Peyer's patch (tissue), 4 donors: ENCODE measurements at regions not wholly inside any gene's neighbourhood (a gene's known extent, or its start where the extent isn't known, plus 50 kb on each side); places are given as distances from the start of the nearest gene placed in this dataset.

ENCODE experiments used
- POLR2A ChIP-seq, 2 donors: fragments of 450-650 bp; IDR thresholded peaks; one replicate each; pipeline ENCODE4 v1.5.1; 2017; ENCODE audit warnings: antibody characterized with exemption in 2 of 2, mild to moderate bottlenecking in 2 of 2, moderate library complexity in 2 of 2
- TF ChIP-seq, protein P1 (sequence below), 6 experiments: fragments of 450-650 bp in 4 of 6; fragments of 200-600 bp in 2 of 6; sonication (generic) in 1 of 6; IDR thresholded peaks; one replicate each; pipeline ENCODE4 v1.5.1; 2017 to 2019; ENCODE audit warnings: antibody characterized with exemption in 6 of 6, mild to moderate bottlenecking in 3 of 6, moderate library complexity in 1 of 6

DNA sequence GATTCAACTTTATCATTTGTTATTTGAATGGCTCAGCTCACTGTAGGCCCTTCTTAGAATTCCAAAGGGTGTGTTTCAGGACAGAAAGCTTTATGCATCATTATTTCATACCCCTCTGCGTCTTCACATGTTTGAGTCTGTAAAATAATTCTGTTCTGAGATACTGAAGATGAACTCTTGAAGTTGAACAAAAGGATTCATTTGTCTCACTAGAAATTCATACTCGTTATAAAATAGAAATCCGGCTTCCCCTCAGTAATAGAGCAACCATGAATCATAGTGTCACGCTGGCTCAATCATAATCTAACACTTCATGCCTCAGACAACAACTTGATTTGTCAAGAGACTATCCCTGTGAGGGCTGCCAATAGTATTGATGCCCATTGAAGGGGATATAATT, 1015.4 kb upstream of the SEMA6D start:
- TF ChIP-seq, protein P1, sequence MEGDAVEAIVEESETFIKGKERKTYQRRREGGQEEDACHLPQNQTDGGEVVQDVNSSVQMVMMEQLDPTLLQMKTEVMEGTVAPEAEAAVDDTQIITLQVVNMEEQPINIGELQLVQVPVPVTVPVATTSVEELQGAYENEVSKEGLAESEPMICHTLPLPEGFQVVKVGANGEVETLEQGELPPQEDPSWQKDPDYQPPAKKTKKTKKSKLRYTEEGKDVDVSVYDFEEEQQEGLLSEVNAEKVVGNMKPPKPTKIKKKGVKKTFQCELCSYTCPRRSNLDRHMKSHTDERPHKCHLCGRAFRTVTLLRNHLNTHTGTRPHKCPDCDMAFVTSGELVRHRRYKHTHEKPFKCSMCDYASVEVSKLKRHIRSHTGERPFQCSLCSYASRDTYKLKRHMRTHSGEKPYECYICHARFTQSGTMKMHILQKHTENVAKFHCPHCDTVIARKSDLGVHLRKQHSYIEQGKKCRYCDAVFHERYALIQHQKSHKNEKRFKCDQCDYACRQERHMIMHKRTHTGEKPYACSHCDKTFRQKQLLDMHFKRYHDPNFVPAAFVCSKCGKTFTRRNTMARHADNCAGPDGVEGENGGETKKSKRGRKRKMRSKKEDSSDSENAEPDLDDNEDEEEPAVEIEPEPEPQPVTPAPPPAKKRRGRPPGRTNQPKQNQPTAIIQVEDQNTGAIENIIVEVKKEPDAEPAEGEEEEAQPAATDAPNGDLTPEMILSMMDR (IDR thresholded peaks at IDR 0.05) = no peak
- TF ChIP-seq POLR2A (IDR thresholded peaks at IDR 0.05) = no peak
